H1 (cell line): ENCODE measurements at regions not wholly inside any gene's neighbourhood (a gene's known extent, or its start where the extent isn't known, plus 50 kb on each side); places are given as distances from the start of the nearest gene placed in this dataset.

Experiments
- CTCF ChIA-PET: fragments of 300-600 bp; sonication (Branson Sonifier 250); formaldehyde crosslinking; loops from one replicate; lab custom pipeline; 2021; ENCODE audit not compliant: partially characterized antibody; lab: Charles Lee
- POLR2A ChIA-PET: fragments of 300-600 bp; sonication (Branson Sonifier 250); formaldehyde crosslinking; loops from one replicate; lab custom pipeline; 2021; ENCODE audit warnings: inconsistent platforms; ENCODE audit not compliant: partially characterized antibody; lab: Charles Lee
- DNase-seq, 2 experiments: peaks; one replicate each; pipeline versions ENCODE4 v3.0.0 to v3.0.0-alpha.2; 2010 to 2022; ENCODE audit warnings: low spot score in 2 of 2, low read depth in 1 of 2, mixed read lengths in 1 of 2
- FAIRE-seq: peaks from 2 replicates; lab custom pipeline; 2011; peaks lifted over from hg19 to GRCh38; lab: Jason Lieb, UNC
- H2AFZ ChIP-seq: 2 replicates; pipeline ENCODE4 v1.8.1; 2012; ENCODE audit warnings: low read length, inconsistent platforms
- H2AK5ac ChIP-seq: 2 replicates; pipeline ENCODE4 v1.6.1; 2013; ENCODE audit warnings: low read depth, low read length
- H2BK120ac ChIP-seq: replicated peaks from 2 replicates; pipeline ENCODE3; 2013; ENCODE audit warnings: low read depth, low read length, inconsistent platforms
- H2BK12ac ChIP-seq: 2 replicates; pipeline ENCODE4 v1.6.1; 2013; ENCODE audit warnings: low read depth, low read length
- H2BK15ac ChIP-seq: 2 replicates; pipeline ENCODE4 v1.6.1; 2013; ENCODE audit warnings: low read length
- H2BK20ac ChIP-seq: 2 replicates; pipeline ENCODE4 v1.6.1; 2013; ENCODE audit warnings: low read length
- H2BK5ac ChIP-seq: 2 replicates; pipeline ENCODE4 v1.6.1; 2013; ENCODE audit warnings: low read depth, low read length
- H3K14ac ChIP-seq: 2 replicates; pipeline ENCODE4 v1.6.1; 2013; ENCODE audit warnings: inconsistent platforms; ENCODE audit not compliant: insufficient read length
- H3K18ac ChIP-seq: 2 replicates; pipeline ENCODE4 v1.6.1; 2013; ENCODE audit warnings: low read length; ENCODE audit errors: extremely low read depth
- H3K23ac ChIP-seq: 2 replicates; pipeline ENCODE4 v1.6.1; 2013; ENCODE audit warnings: inconsistent platforms; ENCODE audit not compliant: insufficient read length
- H3K23me2 ChIP-seq: 2 replicates; pipeline ENCODE4 v1.6.1; 2013; ENCODE audit warnings: low read depth, low read length
- H3K27ac ChIP-seq: 2 replicates; pipeline ENCODE4 v1.6.1; 2011; ENCODE audit warnings: low read depth, low read length, inconsistent platforms
- H3K27me3 ChIP-seq, 4 experiments: replicated peaks in 1 of 4; 1 replicate in 1 of 4; 2 replicates in 3 of 4; pipeline versions ENCODE4 v1.6.1 to v1.8.1; 2011 to 2013; ENCODE audit warnings: low read length in 3 of 4, mild to moderate bottlenecking in 3 of 4, inconsistent platforms in 2 of 4, mixed read lengths in 2 of 4, moderate library complexity in 1 of 4; ENCODE audit not compliant: control insufficient read depth in 3 of 4, insufficient read depth in 3 of 4; ENCODE audit errors: extremely low read depth in 1 of 4
- H3K36me3 ChIP-seq, 4 experiments: 2 replicates each; pipeline versions ENCODE4 v1.6.1 to v1.8.1; 2011 to 2013; ENCODE audit warnings: mild to moderate bottlenecking in 4 of 4, low read length in 3 of 4, moderate library complexity in 2 of 4, control low read depth in 1 of 4, inconsistent platforms in 1 of 4; ENCODE audit not compliant: insufficient read depth in 4 of 4, control insufficient read depth in 2 of 4
- H3K4ac ChIP-seq: replicated peaks from 2 replicates; pipeline ENCODE3; 2013; ENCODE audit warnings: low read length, low read depth, mixed read lengths, inconsistent platforms; ENCODE audit not compliant: insufficient read length
- H3K4me1 ChIP-seq, 4 experiments: replicated peaks in 1 of 4; 1 replicate in 1 of 4; 2 replicates in 3 of 4; pipeline versions ENCODE4 v1.6.1 to v1.8.1; 2011 to 2013; ENCODE audit warnings: low read length in 3 of 4, inconsistent platforms in 2 of 4, mixed read lengths in 1 of 4; ENCODE audit not compliant: insufficient read depth in 4 of 4, control insufficient read depth in 3 of 4
- H3K4me2 ChIP-seq, 2 experiments: 2 replicates each; pipeline versions ENCODE4 v1.6.1 to v1.8.1; 2011 to 2013; ENCODE audit warnings: low read depth in 2 of 2, low read length in 2 of 2, control low read depth in 1 of 2, inconsistent platforms in 1 of 2, mild to moderate bottlenecking in 1 of 2; ENCODE audit not compliant: insufficient read depth in 1 of 2
- H3K4me3 ChIP-seq, 4 experiments: fragments of 200-600, 300-600 bp in 1 of 4; sonication (generic), shearing (Covaris generic), sonication (Bioruptor Twin) in 1 of 4; 2 replicates each; pipeline versions ENCODE4 v1.5.1 to v1.8.1; 2011 to 2016; ENCODE audit warnings: low read length in 4 of 4, low read depth in 3 of 4, control low read depth in 2 of 4, inconsistent platforms in 2 of 4, mild to moderate bottlenecking in 2 of 4, mixed read lengths in 1 of 4, moderate library complexity in 1 of 4; ENCODE audit not compliant: insufficient read depth in 2 of 4; ENCODE audit errors: extremely low read depth in 1 of 4
- H3K56ac ChIP-seq: replicated peaks from 2 replicates; pipeline ENCODE3; 2013; ENCODE audit warnings: low read depth, mild to moderate bottlenecking, mixed read lengths, low read length, inconsistent platforms; ENCODE audit not compliant: insufficient read length
- H3K79me1 ChIP-seq: 2 replicates; pipeline ENCODE4 v1.6.1; 2013; ENCODE audit warnings: low read depth, low read length, control low read depth
- H3K79me2 ChIP-seq, 2 experiments: 2 replicates each; pipeline versions ENCODE4 v1.6.1 to v1.8.1; 2012 to 2013; ENCODE audit warnings: low read length in 2 of 2, mild to moderate bottlenecking in 2 of 2, inconsistent platforms in 1 of 2; ENCODE audit not compliant: insufficient read depth in 2 of 2, control insufficient read depth in 1 of 2
- H3K9ac ChIP-seq, 4 experiments: replicated peaks in 1 of 4; 1 replicate in 1 of 4; 2 replicates in 3 of 4; pipeline versions ENCODE4 v1.6.1 to v1.8.1; 2011 to 2013; ENCODE audit warnings: low read depth in 3 of 4, low read length in 3 of 4, control low read depth in 2 of 4, mild to moderate bottlenecking in 2 of 4, moderate library complexity in 2 of 4, inconsistent platforms in 1 of 4; ENCODE audit errors: extremely low read depth in 1 of 4
- H3K9me3 ChIP-seq, 2 experiments: 2 replicates each; pipeline versions ENCODE4 v1.6.1 to v1.8.1; 2012 to 2013; ENCODE audit warnings: mild to moderate bottlenecking in 2 of 2, moderate library complexity in 2 of 2, control low read depth in 1 of 2, inconsistent platforms in 1 of 2, low read depth in 1 of 2, low read length in 1 of 2, mixed read lengths in 1 of 2; ENCODE audit not compliant: insufficient read depth in 2 of 2
- H4K20me1 ChIP-seq, 2 experiments: replicated peaks in 1 of 2; 2 replicates each; pipeline versions ENCODE3 to v1.8.1; 2011 to 2013; ENCODE audit warnings: inconsistent platforms in 2 of 2, low read length in 2 of 2, mild to moderate bottlenecking in 1 of 2; ENCODE audit not compliant: insufficient read depth in 2 of 2, control insufficient read depth in 1 of 2
- H4K5ac ChIP-seq: 2 replicates; pipeline ENCODE4 v1.6.1; 2013; ENCODE audit warnings: low read length, low read depth, mixed read lengths, inconsistent platforms; ENCODE audit not compliant: insufficient read length
- H4K8ac ChIP-seq: 2 replicates; pipeline ENCODE4 v1.8.0; 2013; ENCODE audit warnings: mild to moderate bottlenecking, moderate library complexity, low read length, inconsistent platforms; ENCODE audit not compliant: insufficient read depth; ENCODE audit errors: extremely low read depth
- H4K91ac ChIP-seq: replicated peaks from 2 replicates; pipeline ENCODE3; 2013; ENCODE audit warnings: low read length, mixed read lengths, inconsistent platforms; ENCODE audit not compliant: insufficient read length
- BCL11A ChIP-seq, 2 experiments: IDR thresholded peaks; one replicate each; pipeline ENCODE4 v1.6.1; 2011; ENCODE audit warnings: low read depth in 2 of 2, low read length in 2 of 2, mild to moderate bottlenecking in 2 of 2
- BRCA1 ChIP-seq: IDR thresholded peaks from 2 replicates; pipeline ENCODE4 v1.6.1; 2012; ENCODE audit warnings: low read depth, low read length, improper control_type of control experiment
- CBX8 ChIP-seq: fragments of 300-800, 300-1000 bp; sonication (generic); IDR thresholded peaks from 2 replicates; pipeline ENCODE4 v1.7.1; 2016; ENCODE audit warnings: low read depth, low read length, borderline replicate concordance
- CEBPB ChIP-seq: IDR thresholded peaks from 2 replicates; pipeline ENCODE4 v1.6.1; 2012; ENCODE audit warnings: low read depth, low read length
- CHD2 ChIP-seq: IDR thresholded peaks from 2 replicates; pipeline ENCODE4 v1.6.1; 2012; ENCODE audit warnings: low read length, improper control_type of control experiment
- CREB1 ChIP-seq: IDR thresholded peaks from 2 replicates; pipeline ENCODE4 v1.6.1; 2012; ENCODE audit warnings: inconsistent platforms
- EP300 ChIP-seq, 2 experiments: IDR thresholded peaks; 1 replicate in 1 of 2; 2 replicates in 1 of 2; pipeline ENCODE4 v1.6.1; 2011 to 2012; ENCODE audit warnings: low read depth in 2 of 2, low read length in 2 of 2, mild to moderate bottlenecking in 2 of 2, borderline replicate concordance in 1 of 2, inconsistent platforms in 1 of 2, moderate library complexity in 1 of 2
- FOSL1 ChIP-seq: IDR thresholded peaks from 2 replicates; pipeline ENCODE4 v1.6.1; 2011; ENCODE audit warnings: mild to moderate bottlenecking, low read depth, low read length, moderate library complexity; ENCODE audit not compliant: insufficient read depth
- KDM4A ChIP-seq: IDR thresholded peaks from one replicate; pipeline ENCODE4 v1.7.1; 2012; ENCODE audit warnings: low read depth, mild to moderate bottlenecking, moderate library complexity, low read length, inconsistent platforms; ENCODE audit not compliant: severe bottlenecking
- KDM5A ChIP-seq: fragments of 200-600 bp; IDR thresholded peaks from 2 replicates; pipeline ENCODE4 v1.7.1; 2012; ENCODE audit warnings: mild to moderate bottlenecking, low read length, inconsistent platforms, mixed read lengths
- NRF1 ChIP-seq: IDR thresholded peaks from 2 replicates; pipeline ENCODE4 v1.6.1; 2011; ENCODE audit warnings: mild to moderate bottlenecking, low read depth, low read length, improper control_type of control experiment
- PHF8 ChIP-seq: fragments of 200-600 bp; sonication (generic); conservative IDR thresholded peaks from 2 replicates; pipeline ENCODE4 v1.7.1; 2012; ENCODE audit warnings: low read depth, mild to moderate bottlenecking, inconsistent platforms, low read length, moderate library complexity
- POLR2A ChIP-seq, 2 experiments: IDR thresholded peaks; 1 replicate in 1 of 2; 2 replicates in 1 of 2; pipeline ENCODE4 v1.6.1; 2011; ENCODE audit warnings: low read depth in 2 of 2, low read length in 2 of 2, mild to moderate bottlenecking in 2 of 2; ENCODE audit errors: control extremely low read depth in 1 of 2
- RNF2 ChIP-seq: fragments of 200-900, 300-1000 bp; sonication (generic); IDR thresholded peaks from 2 replicates; pipeline ENCODE4 v1.7.1; 2016; ENCODE audit warnings: borderline replicate concordance, low read depth, mild to moderate bottlenecking, antibody characterized with exemption, low read length; ENCODE audit not compliant: poor library complexity, severe bottlenecking; ENCODE audit errors: missing control alignments
- TAF1 ChIP-seq: IDR thresholded peaks from 2 replicates; pipeline ENCODE4 v1.6.1; 2011; ENCODE audit warnings: mild to moderate bottlenecking, low read depth, low read length
- WGBS, 2 experiments: shearing (Covaris generic) in 1 of 2; methylation state at CpG; one replicate each; pipeline versions ENCODE4 v1.1.6 to v1.1.7; 2013 to 2015; ENCODE audit warnings: low lambda C conversion rate in 2 of 2, mixed read lengths in 2 of 2, inconsistent platforms in 1 of 2, low coverage in 1 of 2, missing lambda C conversion rate in 1 of 2; ENCODE audit not compliant: insufficient replicate concordance in 2 of 2, insufficient coverage in 1 of 2, insufficient read length in 1 of 2; ENCODE audit errors: extremely low coverage in 1 of 2, missing lambda C conversion rate in 1 of 2; 5-methylcytosine and 5-hydroxymethylcytosine counted together

DNA sequence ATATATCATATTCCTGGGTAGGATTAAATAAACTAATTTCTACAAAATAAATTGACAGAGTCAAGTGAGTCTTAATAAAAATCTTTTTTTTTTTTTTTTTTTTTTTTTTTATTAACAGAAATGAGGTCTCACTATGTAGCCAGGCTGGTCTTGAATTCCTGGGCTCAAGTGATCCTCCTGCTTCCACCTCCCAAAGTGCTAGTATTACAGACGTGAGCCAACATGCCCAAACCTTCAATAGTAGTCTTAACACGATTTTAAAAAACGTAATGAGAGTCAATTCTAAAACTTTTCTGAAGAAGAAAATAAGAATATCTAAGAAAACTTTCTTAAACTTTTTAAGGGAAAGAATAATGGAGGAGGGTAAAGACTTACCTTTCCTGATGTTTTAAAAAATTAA is 84.2 kb downstream of the YIPF5 start:
- Histone ChIP-seq H3K23ac (no peak overlapping the region), H4K8ac (no peak overlapping the region), H3K36me3 (no peaks in the 10 kb centered on the region; a peak in 1 of 8 replicates), H4K20me1 (no peaks in the 10 kb centered on the region), H3K23me2 (no peaks in the 10 kb centered on the region), H3K27me3 (peaks cover 1 to 5% (median 2%) of the 10 kb centered on the region in 4 experiments; a peak in 4 of 7 replicates), H2BK12ac (no peak overlapping the region), H3K4me1 (no peaks in the 10 kb centered on the region), H2AK5ac (no peak overlapping the region), H3K9ac (no peak overlapping the region), H2BK120ac (no peak overlapping the region), H4K91ac (no peak overlapping the region), H3K4me2 (no peak overlapping the region), H4K5ac (no peak overlapping the region), H3K18ac (no peak overlapping the region), H3K79me1 (no peaks in the 10 kb centered on the region), H3K4me3 (no peak overlapping the region), H2AFZ (no peak overlapping the region), H3K79me2 (no peaks in the 10 kb centered on the region), H2BK20ac (no peak overlapping the region), H3K9me3 (peaks cover 3 to 8% of the 10 kb centered on the region in 2 experiments; a peak in 2 of 4 replicates), H2BK5ac (no peak overlapping the region), H3K4ac (no peak overlapping the region), H2BK15ac (no peak overlapping the region), H3K27ac (no peak overlapping the region), H3K56ac (no peak overlapping the region), H3K14ac (no peak overlapping the region)
- 90% methylated on average over 3 of the region's 3 CpGs; no CpG with 5 or more reads in 1 of the 2 experiments for WGBS, 2 experiments
- ChIA-PET POLR2A (no interaction called here), CTCF (no interaction called here)
- FAIRE-seq (no peak), DNase-seq (no peak)
- TF ChIP-seq POLR2A (IDR thresholded peaks at IDR 0.05; ENCODE audit: control extremely low read depth in 1 of 2, low read depth in 2 of 2, low read length in 2 of 2) (no peak), FOSL1 (no peak), KDM5A (no peak), CEBPB (no peak), EP300 (IDR thresholded peaks at IDR 0.05; ENCODE audit: borderline replicate concordance in 1 of 2, low read depth in 2 of 2, low read length in 2 of 2) (no peak), CREB1 (no peak), TAF1 (no peak), RNF2 (no peak), BRCA1 (no peak), KDM4A (no peak), NRF1 (no peak), CHD2 (no peak), BCL11A (IDR thresholded peaks at IDR 0.05; ENCODE audit: low read depth in 2 of 2, low read length in 2 of 2) (no peak), CBX8 (no peak), PHF8 (no peak)
